Body of pancreas (tissue), 4 donors: ENCODE measurements at regions not wholly inside any gene's neighbourhood (a gene's known extent, or its start where the extent isn't known, plus 50 kb on each side); places are given as distances from the start of the nearest gene placed in this dataset.

Experiments used
- ATAC-seq: fragments of 150-250 bp; one replicate; pipeline ENCODE4 v1.9.1; 2016
- DNase-seq, 4 donors: peaks; one replicate each; pipeline ENCODE4 v3.0.0-alpha.2; 2019
- H3K27ac ChIP-seq, 4 donors: fragments of 200-600 bp; sonication (generic); 1 replicate in 3 of 4; 2 replicates in 1 of 4; pipeline versions ENCODE4 v1.5.1 to v1.6.1; 2016 to 2019; ENCODE audit warnings: mild to moderate bottlenecking in 1 of 4, mixed read lengths in 1 of 4, moderate library complexity in 1 of 4
- H3K27me3 ChIP-seq, 2 donors: fragments of 200-600 bp; sonication (generic); one replicate each; pipeline ENCODE4 v1.6.0; 2016; ENCODE audit warnings: mild to moderate bottlenecking in 1 of 2
- H3K36me3 ChIP-seq, 2 donors: fragments of 200-600 bp; sonication (generic); replicated peaks in 1 of 2; 2 replicates each; pipeline ENCODE4 v1.5.1; 2016; ENCODE audit warnings: low read depth in 2 of 2; ENCODE audit not compliant: insufficient read depth in 1 of 2
- H3K4me1 ChIP-seq: fragments of 200-600 bp; sonication (generic); one replicate; pipeline ENCODE4 v1.6.0; 2016
- H3K4me3 ChIP-seq, 2 donors: fragments of 200-600 bp; sonication (generic); 1 replicate in 1 of 2; 2 replicates in 1 of 2; pipeline ENCODE4 v1.5.1; 2016 to 2019
- H3K9me3 ChIP-seq, 3 donors: fragments of 200-600 bp; sonication (generic); 1 replicate in 2 of 3; 2 replicates in 1 of 3; pipeline ENCODE4 v1.5.1; 2016
- POLR2A ChIP-seq, 3 donors: fragments of 450-650 bp; IDR thresholded peaks; one replicate each; pipeline ENCODE4 v1.6.1; 2016; ENCODE audit warnings: antibody characterized with exemption in 3 of 3, mild to moderate bottlenecking in 2 of 3
- WGBS, 2 donors: methylation state at CpG; one replicate each; pipeline ENCODE4 v1.1.5; 2017; 5-methylcytosine and 5-hydroxymethylcytosine counted together
- intact Hi-C: fragments of 100-400 bp; cut with DNase I; formaldehyde crosslinking; loops from one replicate; pipeline ENCODE4 v1.15.1; 2023
- TF ChIP-seq, protein P1 (sequence below), 7 experiments: fragments of 450-650 bp in 4 of 7; fragments of 200-600 bp in 3 of 7; sonication (generic) in 3 of 7; IDR thresholded peaks; one replicate each; pipeline ENCODE4 v1.5.1; 2016 to 2019; ENCODE audit warnings: antibody characterized with exemption in 7 of 7

DNA sequence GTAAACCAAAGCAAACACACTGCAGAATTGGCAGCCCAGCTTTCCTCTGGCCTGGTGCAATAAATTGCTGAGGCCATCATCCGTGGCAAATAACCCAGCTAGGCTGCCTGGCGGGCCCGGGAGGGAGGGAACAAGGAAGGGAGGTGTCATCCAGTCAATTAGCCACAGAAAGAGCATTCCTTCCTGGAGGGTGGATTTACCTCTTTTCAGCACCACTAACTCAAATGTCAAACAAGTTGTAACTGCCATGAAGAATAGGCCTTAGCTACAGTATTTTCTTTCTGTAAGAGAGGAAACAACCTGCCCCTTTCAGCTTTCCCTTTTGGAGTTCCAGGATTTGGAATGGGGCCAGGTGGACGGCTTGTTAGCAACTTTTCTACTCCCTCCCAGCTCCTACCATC is 163.8 kb upstream of the BDNF start:
- H3K36me3 ChIP-seq = no peaks in the 10 kb centered on the region
- WGBS, 2 donors = 8 to 26% methylated on average over 4 of the region's 4 CpGs
- peaks cover 30% of the 10 kb centered on the region for H3K4me1 ChIP-seq
- DNase-seq = peak; percentile 27 to 39 (median 36)
- no peak overlapping the region for H3K4me3 ChIP-seq
- peak overlapping the region; percentile 3 to 67 (median 36) for H3K27ac ChIP-seq
- H3K9me3 ChIP-seq = no peaks in the 10 kb centered on the region
- no peaks in the 10 kb centered on the region for H3K27me3 ChIP-seq
- ATAC-seq = peak; percentile 58
- intact Hi-C loops = no loop called here
- TF ChIP-seq, protein P1, sequence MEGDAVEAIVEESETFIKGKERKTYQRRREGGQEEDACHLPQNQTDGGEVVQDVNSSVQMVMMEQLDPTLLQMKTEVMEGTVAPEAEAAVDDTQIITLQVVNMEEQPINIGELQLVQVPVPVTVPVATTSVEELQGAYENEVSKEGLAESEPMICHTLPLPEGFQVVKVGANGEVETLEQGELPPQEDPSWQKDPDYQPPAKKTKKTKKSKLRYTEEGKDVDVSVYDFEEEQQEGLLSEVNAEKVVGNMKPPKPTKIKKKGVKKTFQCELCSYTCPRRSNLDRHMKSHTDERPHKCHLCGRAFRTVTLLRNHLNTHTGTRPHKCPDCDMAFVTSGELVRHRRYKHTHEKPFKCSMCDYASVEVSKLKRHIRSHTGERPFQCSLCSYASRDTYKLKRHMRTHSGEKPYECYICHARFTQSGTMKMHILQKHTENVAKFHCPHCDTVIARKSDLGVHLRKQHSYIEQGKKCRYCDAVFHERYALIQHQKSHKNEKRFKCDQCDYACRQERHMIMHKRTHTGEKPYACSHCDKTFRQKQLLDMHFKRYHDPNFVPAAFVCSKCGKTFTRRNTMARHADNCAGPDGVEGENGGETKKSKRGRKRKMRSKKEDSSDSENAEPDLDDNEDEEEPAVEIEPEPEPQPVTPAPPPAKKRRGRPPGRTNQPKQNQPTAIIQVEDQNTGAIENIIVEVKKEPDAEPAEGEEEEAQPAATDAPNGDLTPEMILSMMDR (IDR thresholded peaks at IDR 0.05) = no peak
- no peak for TF ChIP-seq POLR2A (IDR thresholded peaks at IDR 0.05)

DNA sequence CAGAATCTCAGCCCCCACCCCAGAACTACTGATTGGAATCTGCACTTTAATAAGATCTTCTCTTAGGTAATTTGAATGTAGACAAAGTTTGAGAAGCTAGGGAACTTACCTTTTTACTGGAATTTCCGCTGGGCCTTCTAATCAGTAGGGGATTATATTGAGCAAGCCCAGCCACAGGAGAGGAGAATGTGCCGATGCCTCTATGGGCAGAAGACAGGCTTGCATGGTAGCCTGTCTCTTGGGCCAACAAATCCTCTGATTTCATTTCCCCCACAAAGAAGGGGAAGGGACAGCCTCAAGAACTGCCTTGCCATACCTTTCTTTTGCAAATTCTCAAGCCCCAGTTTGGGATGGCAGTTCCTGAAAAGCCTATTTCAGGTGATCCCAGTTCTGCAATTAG is 163.4 kb upstream of the BDNF start:
- Histone ChIP-seq H3K4me1 (peaks cover 30% of the 10 kb centered on the region), H3K9me3 (no peaks in the 10 kb centered on the region), H3K4me3 (no peak overlapping the region), H3K27ac (peak overlapping the region in 2 of 4 donors; percentile 63 to 67), H3K36me3 (no peaks in the 10 kb centered on the region), H3K27me3 (no peaks in the 10 kb centered on the region)
- TF ChIP-seq, protein P1 (IDR thresholded peaks at IDR 0.05) = no peak
- TF ChIP-seq POLR2A (IDR thresholded peaks at IDR 0.05) = no peak
- DNase-seq (no peak), ATAC-seq (no peak)
- intact Hi-C loops = no loop called here
- 86 to 95% methylated on average over 2 of the region's 2 CpGs for WGBS, 2 donors

DNA sequence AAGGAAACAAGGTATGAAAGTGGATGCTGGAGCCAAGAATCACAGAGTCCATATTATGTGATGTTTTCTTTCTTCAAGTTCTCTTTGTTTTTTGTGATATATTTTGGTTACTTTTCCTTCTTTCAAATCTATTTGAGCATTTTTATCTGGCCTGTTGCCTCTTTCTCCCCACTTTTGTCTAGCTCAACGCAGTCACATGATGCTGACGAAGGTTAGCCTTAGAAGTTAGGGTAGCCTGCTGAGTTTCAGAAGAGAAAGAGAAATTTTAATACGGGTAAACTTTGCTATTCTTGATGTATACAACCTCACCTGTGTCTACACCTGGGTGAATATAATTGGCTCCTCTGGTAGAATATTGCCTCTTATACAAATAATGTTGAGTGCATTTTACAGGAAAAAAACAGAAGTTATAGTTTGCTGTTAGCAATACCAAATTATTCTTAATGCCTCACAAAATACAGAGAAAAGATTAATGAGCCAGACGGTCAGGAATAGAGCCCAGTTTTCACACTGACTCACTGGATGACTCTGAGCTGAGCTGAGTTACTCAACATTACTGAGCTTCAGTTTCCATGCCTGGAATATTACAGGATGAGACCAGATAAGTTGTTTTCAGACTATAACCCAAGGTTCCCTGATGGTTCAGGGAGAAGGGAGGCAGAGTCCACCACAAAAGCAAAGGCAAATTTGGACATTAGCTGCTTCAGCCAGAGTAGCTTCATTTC is 161.6 kb upstream of the BDNF start:
- peak in 1 of 4 donors; percentile 24 for DNase-seq
- intact Hi-C loops = no loop called here
- no peak overlapping the region for H3K27ac ChIP-seq

DNA sequence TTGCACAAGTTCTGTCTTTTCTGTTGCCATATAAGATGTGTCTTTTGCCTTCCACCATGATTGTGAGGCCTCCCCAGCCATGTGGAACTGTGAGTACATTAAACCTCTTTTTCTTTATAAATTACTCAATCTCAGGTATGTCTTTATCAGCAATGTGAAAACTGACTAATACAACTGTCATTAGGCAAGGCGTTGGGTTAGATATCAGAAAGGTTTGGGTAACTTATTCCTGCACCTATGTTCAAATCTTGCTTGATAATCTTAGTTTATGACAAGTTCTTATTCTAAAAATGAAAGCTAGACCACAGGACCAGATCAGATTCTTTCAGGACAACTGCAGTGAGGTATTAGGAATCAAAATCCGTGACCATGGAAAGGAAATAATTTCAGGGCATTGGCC is 160.6 kb upstream of the BDNF start:
- H3K36me3 ChIP-seq = no peaks in the 10 kb centered on the region
- H3K4me1 ChIP-seq = peaks cover 33% of the 10 kb centered on the region
- no peak overlapping the region for H3K4me3 ChIP-seq
- ATAC-seq (no peak), DNase-seq (no peak)
- 85 to 98% methylated on average over 2 of the region's 2 CpGs for WGBS, 2 donors
- no peak for TF ChIP-seq POLR2A (IDR thresholded peaks at IDR 0.05)
- TF ChIP-seq, protein P1 (IDR thresholded peaks at IDR 0.05) = no peak
- no peaks in the 10 kb centered on the region for H3K27me3 ChIP-seq
- intact Hi-C loops = no loop called here
- H3K27ac ChIP-seq = no peak overlapping the region
- no peaks in the 10 kb centered on the region for H3K9me3 ChIP-seq

More for the DNA sequence above, 161.6 kb upstream of the BDNF start:
- H3K36me3 ChIP-seq = no peaks in the 10 kb centered on the region
- H3K4me1 ChIP-seq = peaks cover 37% of the 10 kb centered on the region
- WGBS, 2 donors = 61 to 79% methylated on average over 4 of the region's 4 CpGs
- no peak overlapping the region for H3K4me3 ChIP-seq
- no peak for TF ChIP-seq POLR2A (IDR thresholded peaks at IDR 0.05)
- TF ChIP-seq, protein P1 (IDR thresholded peaks at IDR 0.05) = no peak
- no peaks in the 10 kb centered on the region for H3K27me3 ChIP-seq
- ATAC-seq = no peak
- H3K9me3 ChIP-seq = no peaks in the 10 kb centered on the region

DNA sequence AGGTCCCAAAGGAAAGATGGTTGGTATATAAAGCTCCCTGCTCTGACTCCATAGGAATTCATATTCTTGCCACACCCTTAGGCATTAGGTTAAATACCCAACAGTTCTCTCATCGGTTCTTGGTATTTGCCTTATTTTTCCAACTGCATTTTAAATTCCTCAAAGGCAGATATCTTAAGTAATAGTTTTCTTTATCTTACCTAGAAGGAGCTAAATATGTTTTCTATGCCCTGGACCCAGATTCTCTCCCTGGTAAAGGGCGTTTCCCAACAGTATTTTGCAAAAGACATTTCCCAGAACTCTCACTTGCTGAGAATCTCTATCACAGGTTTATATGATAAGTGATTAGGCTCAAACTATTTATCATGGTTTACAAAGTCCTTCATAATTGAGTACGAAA is 158.6 kb upstream of the BDNF start:
- WGBS, 2 donors = 86 to 91% methylated on average over 3 of the region's 3 CpGs
- no peak for ATAC-seq
- DNase-seq = no peak
- Histone ChIP-seq H3K4me1 (peaks cover 14% of the 10 kb centered on the region), H3K36me3 (no peaks in the 10 kb centered on the region), H3K9me3 (no peaks in the 10 kb centered on the region), H3K4me3 (no peak overlapping the region), H3K27me3 (no peaks in the 10 kb centered on the region), H3K27ac (no peak overlapping the region)
- intact Hi-C loops = no loop called here
- no peak for TF ChIP-seq POLR2A (IDR thresholded peaks at IDR 0.05)
- TF ChIP-seq, protein P1 (IDR thresholded peaks at IDR 0.05) = no peak
